ENCODE measurements at regions not wholly inside any gene's neighbourhood (a gene's known extent, or its start where the extent isn't known, plus 50 kb on each side); places are given as distances from the start of the nearest gene placed in this dataset.

GRCh38 chr15:60081976-60082375 is 77.9 kb downstream of the FOXB1 start:
- Histone ChIP-seq H3K27me3 (ENCODE audit: control insufficient read depth in 3 of 3, insufficient read depth in 3 of 3, low read length in 2 of 3) (peaks cover 0 to 5% (median 0%) of the 10 kb centered on the region in 3 donors), H3K4me3 (no peak overlapping the region), H3K9me3 (ENCODE audit: control insufficient read depth in 4 of 4, insufficient read depth in 3 of 4, low read length in 3 of 4) (no peaks in the 10 kb centered on the region), H3K9ac (ENCODE audit: insufficient read depth in 1 of 2, low read length in 2 of 2) (no peak overlapping the region), H3K4me1 (ENCODE audit: control insufficient read depth in 5 of 5, insufficient read depth in 5 of 5, low read length in 5 of 5) (no peaks in the 10 kb centered on the region), H3K36me3 (ENCODE audit: control insufficient read depth in 4 of 4, insufficient read depth in 4 of 4, low read length in 4 of 4) (no peaks in the 10 kb centered on the region), H3K27ac (ENCODE audit: low read depth in 1 of 2, low read length in 1 of 2) (no peak overlapping the region)
- ATAC-seq (ENCODE audit: insufficient read depth, low FRiP score) (no peak), DNase-seq (no peak)
- WGBS, 2 donors, result 87 to 92% methylated on average over 3 of the region's 3 CpGs
- TF ChIP-seq CTCF (IDR thresholded peaks at IDR 0.05; ENCODE audit: control extremely low read depth, extremely low read depth), result no peak

GRCh38 chr15:60083318-60083717 is 79.2 kb downstream of the FOXB1 start:
- Histone ChIP-seq H3K9ac (ENCODE audit: insufficient read depth in 1 of 2, low read length in 2 of 2) (no peak overlapping the region), H3K36me3 (ENCODE audit: control insufficient read depth in 4 of 4, insufficient read depth in 4 of 4, low read length in 4 of 4) (no peaks in the 10 kb centered on the region), H3K4me3 (no peak overlapping the region), H3K27me3 (ENCODE audit: control insufficient read depth in 3 of 3, insufficient read depth in 3 of 3, low read length in 2 of 3) (peaks cover 0 to 5% (median 0%) of the 10 kb centered on the region in 3 donors), H3K27ac (ENCODE audit: low read depth in 1 of 2, low read length in 1 of 2) (no peak overlapping the region), H3K9me3 (ENCODE audit: control insufficient read depth in 4 of 4, insufficient read depth in 3 of 4, low read length in 3 of 4) (no peaks in the 10 kb centered on the region), H3K4me1 (ENCODE audit: control insufficient read depth in 5 of 5, insufficient read depth in 5 of 5, low read length in 5 of 5) (no peaks in the 10 kb centered on the region)
- DNase-seq, result no peak
- no peak for TF ChIP-seq CTCF (IDR thresholded peaks at IDR 0.05; ENCODE audit: control extremely low read depth, extremely low read depth)
- WGBS, 2 donors, result 87 to 91% methylated on average over 3 of the region's 3 CpGs
- ATAC-seq (ENCODE audit: insufficient read depth, low FRiP score), result no peak

GRCh38 chr15:60086681-60087429 is 82.7 kb downstream of the FOXB1 start:
- Histone ChIP-seq H3K27ac (ENCODE audit: low read depth in 1 of 2, low read length in 1 of 2) (no peak overlapping the region), H3K4me1 (ENCODE audit: control insufficient read depth in 5 of 5, insufficient read depth in 5 of 5, low read length in 5 of 5) (peaks cover 0 to 5% (median 0%) of the 10 kb centered on the region in 5 donors), H3K9me3 (ENCODE audit: control insufficient read depth in 4 of 4, insufficient read depth in 3 of 4, low read length in 3 of 4) (no peaks in the 10 kb centered on the region), H3K4me3 (no peak overlapping the region), H3K36me3 (ENCODE audit: control insufficient read depth in 4 of 4, insufficient read depth in 4 of 4, low read length in 4 of 4) (no peaks in the 10 kb centered on the region), H3K9ac (ENCODE audit: insufficient read depth in 1 of 2, low read length in 2 of 2) (no peak overlapping the region), H3K27me3 (ENCODE audit: control insufficient read depth in 3 of 3, insufficient read depth in 3 of 3, low read length in 2 of 3) (peaks cover 0 to 5% (median 0%) of the 10 kb centered on the region in 3 donors)
- ATAC-seq (ENCODE audit: insufficient read depth, low FRiP score) (no peak), DNase-seq (no peak)
- TF ChIP-seq CTCF (IDR thresholded peaks at IDR 0.05; ENCODE audit: control extremely low read depth, extremely low read depth), result no peak
- 75 to 88% methylated on average over 8 of the region's 8 CpGs for WGBS, 2 donors

- Histone ChIP-seq H3K9me3 (ENCODE audit: control insufficient read depth in 4 of 4, insufficient read depth in 3 of 4, low read length in 3 of 4) (no peaks in the 10 kb centered on the region), H3K27ac (ENCODE audit: low read depth in 1 of 2, low read length in 1 of 2) (no peak overlapping the region), H3K36me3 (ENCODE audit: control insufficient read depth in 4 of 4, insufficient read depth in 4 of 4, low read length in 4 of 4) (no peaks in the 10 kb centered on the region), H3K4me1 (ENCODE audit: control insufficient read depth in 5 of 5, insufficient read depth in 5 of 5, low read length in 5 of 5) (peaks cover 0 to 5% (median 0%) of the 10 kb centered on the region in 5 donors), H3K9ac (ENCODE audit: insufficient read depth in 1 of 2, low read length in 2 of 2) (no peak overlapping the region), H3K4me3 (no peak overlapping the region), H3K27me3 (ENCODE audit: control insufficient read depth in 3 of 3, insufficient read depth in 3 of 3, low read length in 2 of 3) (peaks cover 0 to 5% (median 0%) of the 10 kb centered on the region in 3 donors)
- TF ChIP-seq CTCF (IDR thresholded peaks at IDR 0.05; ENCODE audit: control extremely low read depth, extremely low read depth), result no peak
- no peak for DNase-seq
- ATAC-seq (ENCODE audit: insufficient read depth, low FRiP score), result no peak
These were observed 83.5 kb downstream of the FOXB1 start for GRCh38 chr15:60087561-60087960.

Data from lung (tissue), 11 donors.